GM18498 (cell line): ENCODE measurements at regions not wholly inside any gene's neighbourhood (a gene's known extent, or its start where the extent isn't known, plus 50 kb on each side); places are given as distances from the start of the nearest gene placed in this dataset.
"Not testable (repeated sequence)": the region's sequence is repeated elsewhere in the genome, so short reads cannot be mapped to it uniquely, and the experiment has no call there.

Experiments
- ATAC-seq: cut with Tn5 transposase; IDR thresholded peaks from one replicate; pipeline ENCODE4 v1.9.1; 2021; ENCODE audit warnings: mild to moderate bottlenecking, moderate library complexity; ENCODE audit not compliant: unreplicated experiment

DNA sequence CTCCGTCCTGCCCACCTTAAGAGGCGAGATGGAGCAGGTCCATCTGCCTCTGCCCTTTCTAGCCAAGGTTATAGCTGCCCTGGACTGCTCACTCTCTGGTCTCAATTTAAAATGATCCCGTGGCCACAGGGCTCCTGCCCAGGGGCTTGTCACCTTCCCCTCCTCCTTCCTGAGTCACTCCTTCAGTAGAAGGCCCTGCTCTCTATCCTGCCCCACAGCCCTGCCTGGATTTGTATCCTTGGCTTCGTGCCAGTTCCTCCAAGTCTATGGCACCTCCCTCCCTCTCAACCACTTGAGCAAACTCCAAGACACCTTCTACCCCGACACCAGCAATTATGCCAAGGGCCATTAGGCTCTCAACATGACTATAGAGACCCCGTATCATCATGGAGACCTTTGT is 105.3 kb upstream of the PZP start:
- not testable (repeated sequence) for ATAC-seq

DNA sequence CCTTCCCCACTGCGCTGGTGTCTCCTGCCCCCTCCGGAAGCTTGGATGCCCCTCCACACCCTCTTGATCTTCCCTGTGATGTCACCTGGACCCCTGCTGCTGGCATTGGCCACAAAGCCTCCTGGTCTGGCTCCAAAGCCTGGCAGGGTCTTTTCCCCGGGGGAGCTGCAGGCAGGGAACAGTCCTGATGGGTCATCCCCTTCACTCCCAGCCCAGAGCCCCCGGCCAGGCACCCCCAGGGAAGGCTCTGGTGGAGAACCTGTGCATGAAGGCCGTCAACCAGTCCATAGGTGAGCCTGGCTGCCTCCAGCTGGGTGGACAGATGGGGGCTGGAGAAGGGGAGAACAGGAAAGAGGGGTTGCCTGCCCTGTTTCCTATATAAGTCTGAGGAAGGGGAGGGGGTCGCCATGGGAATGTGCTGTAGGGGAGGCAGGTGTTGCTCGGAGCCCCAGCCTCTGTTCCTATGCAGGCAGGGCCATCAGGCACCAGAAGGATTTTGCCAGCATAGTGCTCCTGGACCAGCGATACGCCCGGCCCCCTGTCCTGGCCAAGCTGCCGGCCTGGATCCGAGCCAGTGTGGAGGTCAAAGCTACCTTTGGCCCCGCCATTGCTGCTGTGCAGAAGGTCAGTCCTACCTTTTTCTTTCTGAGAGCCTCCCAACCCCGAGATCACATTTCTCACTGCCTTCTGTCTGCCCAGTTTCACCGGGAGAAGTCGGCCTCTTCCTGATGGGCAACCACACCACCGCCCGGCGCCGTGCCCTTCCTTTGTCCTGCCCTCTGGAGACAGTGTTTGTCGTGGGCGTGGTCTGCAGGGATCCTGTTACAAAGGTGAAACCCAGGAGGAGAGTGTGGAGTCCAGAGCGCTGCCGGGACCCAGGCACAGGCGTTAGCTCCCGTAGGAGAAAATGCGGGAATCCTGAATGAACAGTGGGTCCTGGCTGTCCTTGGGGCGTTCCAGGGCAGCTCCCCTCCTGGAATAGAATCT is 104.5 kb upstream of the PZP start:
- not testable (repeated sequence) for ATAC-seq

- ATAC-seq: not testable (repeated sequence)
Measured at GRCh38 chr12:9311454-9311853, 103.3 kb upstream of the PZP start.

GRCh38 chr12:9310645-9311044 is 102.5 kb upstream of the PZP start:
- ATAC-seq: not testable (repeated sequence)

DNA sequence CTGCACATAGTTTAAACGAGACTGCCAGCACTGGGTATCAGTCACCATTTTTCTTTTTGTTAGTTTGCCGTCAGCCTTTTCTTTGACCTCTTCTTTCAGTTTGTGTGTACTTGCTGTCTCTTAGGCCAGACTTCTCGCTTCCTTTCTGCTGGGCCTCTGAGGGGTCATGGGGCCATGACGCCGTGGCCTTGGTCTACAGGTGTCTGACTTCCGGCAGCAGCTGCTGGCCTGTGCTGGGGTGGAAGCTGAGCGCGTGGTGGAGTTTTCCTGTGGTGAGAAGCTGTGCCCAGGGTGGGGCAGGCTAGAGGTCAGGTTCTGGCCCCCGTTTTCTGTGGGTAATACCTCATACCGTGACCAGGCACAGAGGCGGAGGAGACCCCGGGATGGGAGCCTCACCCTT is 101.6 kb upstream of the PZP start:
- ATAC-seq: not testable (repeated sequence)

GRCh38 chr12:9308745-9309144 is 100.5 kb upstream of the PZP start:
- peak; percentile 70 for ATAC-seq

- not testable (repeated sequence) for ATAC-seq
Measured at GRCh38 chr12:9308163-9308562, 100.0 kb upstream of the PZP start.

GRCh38 chr12:9307255-9307654 is 99.1 kb upstream of the PZP start:
- not testable (repeated sequence) for ATAC-seq

GRCh38 chr12:9306004-9306403 is 97.8 kb upstream of the PZP start:
- not testable (repeated sequence) for ATAC-seq

GRCh38 chr12:9304540-9304939 is 96.3 kb upstream of the PZP start:
- ATAC-seq: not testable (repeated sequence)

DNA sequence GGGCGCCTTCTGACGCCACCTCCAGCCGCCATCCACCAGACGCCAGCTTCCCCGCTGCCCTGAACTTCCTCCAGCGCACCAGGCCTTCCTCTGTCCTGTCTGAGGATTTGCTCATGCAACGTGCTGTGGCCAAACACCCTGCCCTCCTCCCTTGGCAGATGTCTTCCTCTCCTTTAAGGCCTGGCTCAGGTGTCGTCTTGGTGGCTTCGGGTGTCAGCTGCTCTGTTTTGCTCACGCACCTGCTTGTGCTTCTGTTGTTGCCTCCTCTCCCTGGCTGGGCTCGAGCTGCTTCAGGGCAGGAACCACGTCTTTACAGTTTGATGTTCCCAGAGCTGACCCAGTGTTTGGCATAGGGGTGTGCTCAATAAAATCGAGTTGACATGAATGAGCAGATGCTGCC is 87.7 kb upstream of the PZP start:
- not testable (repeated sequence) for ATAC-seq

DNA sequence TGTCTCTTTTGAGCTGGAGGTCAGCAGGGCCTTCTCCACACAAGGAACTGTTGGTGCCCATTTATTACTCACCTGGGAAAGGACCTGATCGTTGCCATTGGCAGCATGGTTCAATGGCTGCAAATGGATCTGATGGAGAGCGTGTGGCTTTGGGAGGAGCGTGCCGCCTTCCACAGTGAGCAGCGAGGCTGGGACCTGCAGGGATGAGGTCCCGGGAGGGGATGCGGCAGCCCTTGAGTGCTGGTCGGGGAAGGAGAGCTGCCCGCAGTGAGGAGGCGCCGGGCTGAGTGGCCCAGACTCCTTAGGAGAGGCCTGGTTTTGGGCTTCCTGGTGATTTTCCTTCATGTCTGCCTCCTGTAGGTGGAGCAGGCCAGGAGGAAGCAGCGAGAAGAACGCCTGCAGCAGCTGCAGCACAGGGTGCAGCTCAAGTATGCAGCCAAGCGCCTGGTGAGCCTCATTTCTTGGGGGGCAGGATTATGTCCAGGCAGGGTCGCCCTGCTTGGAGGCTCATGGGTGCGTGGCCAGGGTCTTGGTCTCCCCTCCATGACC is 86.0 kb upstream of the PZP start:
- not testable (repeated sequence) for ATAC-seq

DNA sequence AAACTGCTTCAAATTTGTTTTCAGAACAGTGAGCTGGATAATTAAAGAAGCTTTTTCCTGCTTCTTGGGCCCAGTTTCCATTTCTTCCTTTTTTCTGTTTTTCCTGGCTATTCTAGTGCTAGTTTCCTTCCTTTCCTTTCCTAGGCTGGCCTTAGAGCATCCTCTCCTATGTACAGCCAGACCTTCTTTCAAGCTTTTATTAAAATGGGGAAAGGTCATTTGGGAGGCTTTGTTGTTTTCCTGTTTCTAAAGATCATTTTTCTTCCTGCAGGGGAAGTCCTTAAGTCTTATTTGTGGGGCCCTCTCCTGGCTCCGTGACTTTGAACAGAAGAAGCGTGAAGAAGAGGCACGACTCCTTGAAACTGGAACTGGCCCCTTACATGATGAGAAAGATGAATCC is 85.2 kb upstream of the PZP start:
- ATAC-seq: not testable (repeated sequence)

DNA sequence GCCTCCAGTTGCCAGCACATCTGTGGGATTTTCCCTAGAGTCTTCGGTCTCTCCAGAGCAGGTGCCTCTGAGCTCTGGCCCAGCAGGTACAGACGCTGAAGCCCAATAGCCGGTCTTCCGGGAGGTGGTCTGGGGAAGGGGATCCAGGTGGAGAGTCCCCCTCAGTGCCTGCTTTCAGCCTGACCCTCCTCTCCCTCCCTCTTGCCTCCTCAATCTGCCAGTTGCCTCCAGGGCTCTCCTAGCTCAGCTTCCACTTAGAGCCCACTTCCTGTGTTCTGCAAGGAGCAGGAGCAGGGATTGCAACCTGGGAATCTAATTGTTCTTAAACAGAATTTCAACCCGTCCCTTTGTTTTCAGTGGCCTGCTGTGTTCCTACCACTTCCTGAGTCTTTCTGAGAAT is 81.8 kb upstream of the PZP start:
- ATAC-seq: not testable (repeated sequence)

DNA sequence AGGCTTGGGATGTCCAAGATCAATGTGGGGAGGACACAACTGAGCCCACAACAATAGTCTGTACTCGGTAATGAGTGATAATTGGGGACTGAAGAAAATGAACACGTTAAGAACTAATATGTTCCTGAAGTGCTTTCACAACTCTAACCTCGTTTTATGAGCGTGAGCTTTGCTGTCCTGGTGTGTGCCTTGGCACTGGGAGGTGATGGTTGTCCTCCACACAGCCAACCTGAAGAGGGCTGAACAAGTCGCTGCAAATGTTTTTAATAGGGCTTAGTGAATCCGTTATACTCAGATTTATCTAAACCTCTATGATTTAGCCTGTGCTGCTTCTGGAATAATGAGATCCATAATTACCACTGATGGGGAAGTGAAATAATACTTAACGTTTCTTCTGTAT is 76.5 kb upstream of the PZP start:
- ATAC-seq: not testable (repeated sequence)

DNA sequence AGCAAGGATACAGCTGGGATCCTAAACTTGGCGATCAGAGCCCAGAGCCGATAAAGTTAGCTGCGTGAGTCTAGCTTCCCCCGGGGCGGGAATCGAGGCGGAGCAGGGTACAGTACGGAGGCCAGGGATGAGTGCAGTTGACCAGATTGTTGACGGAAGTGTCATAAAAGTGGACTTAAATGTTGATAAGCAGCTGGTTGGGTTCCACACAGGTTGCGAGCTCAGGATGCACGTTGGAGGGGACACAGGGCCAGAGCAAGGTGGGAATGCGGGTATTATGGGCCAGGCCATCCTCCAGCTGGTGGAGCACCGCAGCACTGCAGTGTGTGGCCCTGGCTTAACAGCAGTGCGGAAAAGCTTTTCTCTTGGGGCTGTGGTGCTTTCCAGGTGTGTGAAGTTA is 76.0 kb upstream of the PZP start:
- ATAC-seq: peak; percentile 54

DNA sequence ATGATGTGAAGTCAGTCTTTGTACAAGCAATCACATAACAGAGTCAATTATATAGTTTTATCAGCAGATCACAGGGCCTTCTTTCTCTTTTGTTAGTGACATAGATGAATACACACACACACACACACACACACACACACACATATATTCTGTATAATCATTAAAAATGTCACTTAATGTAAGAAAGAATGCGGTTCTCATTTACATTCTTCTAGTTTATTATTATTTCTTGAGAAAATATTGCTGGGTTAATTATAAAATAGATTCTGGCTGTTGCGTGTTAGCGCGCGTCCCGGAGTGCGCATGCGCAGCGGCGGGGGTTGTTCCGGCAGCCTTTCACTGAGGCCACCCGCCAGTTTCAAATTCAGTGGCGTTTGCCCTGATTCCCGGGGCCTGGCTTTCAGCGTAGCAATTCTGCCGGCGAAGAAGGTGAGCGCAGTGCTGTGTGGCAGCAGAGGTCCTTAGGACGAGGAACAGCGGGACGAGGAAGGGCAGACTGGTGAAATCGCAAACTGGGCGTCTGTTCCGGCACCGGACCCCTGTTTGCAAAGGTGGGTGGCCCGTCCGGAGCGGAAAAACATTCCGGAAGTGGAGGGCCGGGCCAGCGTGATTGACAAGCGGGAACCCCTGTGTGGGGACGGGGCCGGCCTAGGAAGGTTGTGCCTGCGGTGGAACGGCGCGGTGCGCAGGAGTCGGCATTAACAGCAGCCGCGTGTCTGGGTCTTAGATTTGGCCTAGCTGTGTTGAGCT is 75.3 kb upstream of the PZP start:
- ATAC-seq: peak; percentile 75

DNA sequence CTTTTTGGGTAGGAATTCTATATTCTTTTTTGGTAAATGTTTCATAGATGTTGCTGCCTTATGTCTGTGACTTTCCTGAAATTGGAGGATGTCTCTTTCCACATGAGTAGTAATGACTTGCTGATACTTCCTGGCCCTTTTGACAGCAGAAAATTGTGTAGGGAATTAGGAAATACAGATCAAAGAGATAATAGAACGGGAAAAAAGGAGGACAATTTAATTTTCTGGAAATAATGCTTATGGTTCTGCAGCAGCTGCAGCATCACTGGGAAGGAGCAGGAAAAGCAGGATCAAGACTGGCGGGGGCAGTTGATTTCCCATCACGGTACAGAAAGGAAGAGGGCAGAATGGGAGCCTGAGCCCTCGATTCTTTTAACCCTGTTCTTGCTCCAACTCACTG is 68.8 kb upstream of the PZP start:
- no peak for ATAC-seq

- ATAC-seq: no peak
Measured at GRCh38 chr12:9273276-9273675, 65.1 kb upstream of the PZP start.

GRCh38 chr12:9271875-9272274 is 63.7 kb upstream of the PZP start:
- ATAC-seq: no peak

- no peak for ATAC-seq
Measured at GRCh38 chr12:9264546-9264945, 56.4 kb upstream of the PZP start.
